Gastroesophageal sphincter (tissue), 3 donors: ENCODE measurements at regions not wholly inside any gene's neighbourhood (a gene's known extent, or its start where the extent isn't known, plus 50 kb on each side); places are given as distances from the start of the nearest gene placed in this dataset.

ENCODE experiments used
- CTCF ChIP-seq, 4 experiments: fragments of 200-600 bp in 2 of 4; fragments of 450-650 bp in 2 of 4; sonication (generic) in 1 of 4; IDR thresholded peaks; one replicate each; pipeline ENCODE4 v1.5.1; 2017 to 2019; ENCODE audit warnings: antibody characterized with exemption in 4 of 4, mild to moderate bottlenecking in 2 of 4, moderate library complexity in 2 of 4
- EP300 ChIP-seq: sonication (generic); formaldehyde crosslinking; IDR thresholded peaks from one replicate; pipeline ENCODE4 v1.6.1; 2017; ENCODE audit warnings: antibody characterized with exemption, mild to moderate bottlenecking
- POLR2A ChIP-seq, 2 donors: fragments of 450-650 bp; IDR thresholded peaks; one replicate each; pipeline ENCODE4 v1.6.1; 2017; ENCODE audit warnings: antibody characterized with exemption in 2 of 2, mild to moderate bottlenecking in 2 of 2, moderate library complexity in 1 of 2

GRCh38 chr14:44846232-44846824, 115.4 kb downstream of the KLHL28 start:
- peak; percentile 50 to 79 (median 55) for TF ChIP-seq CTCF (IDR thresholded peaks at IDR 0.05)
- TF ChIP-seq POLR2A (IDR thresholded peaks at IDR 0.05), result no peak
- TF ChIP-seq EP300, result no peak
